GM21619 (cell line): ENCODE measurements at regions not wholly inside any gene's neighbourhood (a gene's known extent, or its start where the extent isn't known, plus 50 kb on each side); places are given as distances from the start of the nearest gene placed in this dataset.
"Not testable (repeated sequence)": the region's sequence is repeated elsewhere in the genome, so short reads cannot be mapped to it uniquely, and the experiment has no call there.

Experiments
- ATAC-seq: cut with Tn5 transposase; IDR thresholded peaks from one replicate; pipeline ENCODE4 v1.9.1; 2021; ENCODE audit not compliant: unreplicated experiment

- ATAC-seq, result no peak
Measured at GRCh38 chr12:72723732-72724131, 451.6 kb downstream of the TRHDE start.

- ATAC-seq, result no peak
Measured at GRCh38 chr12:72729451-72730010, 457.4 kb downstream of the TRHDE start.

- no peak for ATAC-seq
Measured at GRCh38 chr12:72734581-72734980, 462.4 kb downstream of the TRHDE start.

GRCh38 chr12:72738811-72739210 is 466.6 kb downstream of the TRHDE start:
- no peak for ATAC-seq

- ATAC-seq, result no peak
Measured at GRCh38 chr12:72740064-72740463, 467.9 kb downstream of the TRHDE start.

GRCh38 chr12:72742568-72742967 is 470.4 kb downstream of the TRHDE start:
- no peak for ATAC-seq

- no peak for ATAC-seq
Measured at GRCh38 chr12:72746048-72746447, 473.9 kb downstream of the TRHDE start.

GRCh38 chr12:72747111-72747849 is 475.1 kb downstream of the TRHDE start:
- ATAC-seq, result no peak

- ATAC-seq, result no peak
Measured at GRCh38 chr12:72748971-72749370, 476.8 kb downstream of the TRHDE start.

- no peak for ATAC-seq
Measured at GRCh38 chr12:72753571-72753970, 481.4 kb downstream of the TRHDE start.

- not testable (repeated sequence) for ATAC-seq
Measured at GRCh38 chr12:72754026-72754425, 481.9 kb downstream of the TRHDE start.

GRCh38 chr12:72766517-72766916 is 494.3 kb downstream of the TRHDE start:
- no peak for ATAC-seq

- no peak for ATAC-seq
Measured at GRCh38 chr12:72774023-72774422, 501.9 kb downstream of the TRHDE start.

- ATAC-seq, result no peak
Measured at GRCh38 chr12:72777806-72778205, 505.6 kb downstream of the TRHDE start.

GRCh38 chr12:72790273-72790672 is 518.1 kb downstream of the TRHDE start:
- ATAC-seq, result no peak

GRCh38 chr12:72792889-72793288 is 520.7 kb downstream of the TRHDE start:
- ATAC-seq, result no peak

GRCh38 chr12:72793796-72794195 is 521.6 kb downstream of the TRHDE start:
- no peak for ATAC-seq

- no peak for ATAC-seq
Measured at GRCh38 chr12:72815421-72815820, 543.3 kb downstream of the TRHDE start.

- ATAC-seq, result no peak
Measured at GRCh38 chr12:72828662-72829324, 556.6 kb downstream of the TRHDE start.

GRCh38 chr12:72829838-72830237 is 557.7 kb downstream of the TRHDE start:
- ATAC-seq, result no peak

GRCh38 chr12:72832024-72832423 is 559.9 kb downstream of the TRHDE start:
- no peak for ATAC-seq

- no peak for ATAC-seq
Measured at GRCh38 chr12:72836194-72836593, 564.0 kb downstream of the TRHDE start.
